HCT116 (cell line): ENCODE measurements at regions not wholly inside any gene's neighbourhood (a gene's known extent, or its start where the extent isn't known, plus 50 kb on each side); places are given as distances from the start of the nearest gene placed in this dataset.

Source experiments
- CEBPB ChIP-seq: IDR thresholded peaks from 2 replicates; pipeline ENCODE4 v1.6.1; 2012; ENCODE audit warnings: low read depth
- EZH2 ChIP-seq: fragments of 200-600 bp; sonication (generic); IDR thresholded peaks from 2 replicates; pipeline ENCODE4 v1.6.1; 2017; ENCODE audit warnings: antibody characterized with exemption, mixed run types
- POLR2A ChIP-seq: IDR thresholded peaks from 2 replicates; pipeline ENCODE4 v1.7.0; 2011; ENCODE audit warnings: borderline replicate concordance; ENCODE audit not compliant: insufficient read depth, insufficient read length; ENCODE audit errors: extremely low read depth
- POLR2AphosphoS5 ChIP-seq: IDR thresholded peaks from 2 replicates; pipeline ENCODE4 v1.6.1; 2011; ENCODE audit warnings: mild to moderate bottlenecking, low read depth, low read length, moderate library complexity
- RAD21 ChIP-seq: IDR thresholded peaks from 2 replicates; pipeline ENCODE4 v1.6.1; 2012; ENCODE audit warnings: low read depth, mild to moderate bottlenecking
- REST ChIP-seq: IDR thresholded peaks from 2 replicates; pipeline ENCODE4 v1.6.1; 2012; ENCODE audit warnings: low read depth
- TF ChIP-seq, protein P1 (sequence below), 3 experiments: fragments of 200-600 bp in 1 of 3; sonication (generic) in 1 of 3; IDR thresholded peaks in 2 of 3; conservative IDR thresholded peaks in 1 of 3; 2 replicates each; pipeline ENCODE4 v1.5.1; 2012 to 2017; ENCODE audit warnings: low read depth in 2 of 3, low read length in 2 of 3, antibody characterized with exemption in 1 of 3, borderline replicate concordance in 1 of 3, control low read depth in 1 of 3, mild to moderate bottlenecking in 1 of 3, mixed read lengths in 1 of 3, mixed run types in 1 of 3, moderate library complexity in 1 of 3; ENCODE audit not compliant: insufficient read depth in 1 of 3

- TF ChIP-seq, protein P1, sequence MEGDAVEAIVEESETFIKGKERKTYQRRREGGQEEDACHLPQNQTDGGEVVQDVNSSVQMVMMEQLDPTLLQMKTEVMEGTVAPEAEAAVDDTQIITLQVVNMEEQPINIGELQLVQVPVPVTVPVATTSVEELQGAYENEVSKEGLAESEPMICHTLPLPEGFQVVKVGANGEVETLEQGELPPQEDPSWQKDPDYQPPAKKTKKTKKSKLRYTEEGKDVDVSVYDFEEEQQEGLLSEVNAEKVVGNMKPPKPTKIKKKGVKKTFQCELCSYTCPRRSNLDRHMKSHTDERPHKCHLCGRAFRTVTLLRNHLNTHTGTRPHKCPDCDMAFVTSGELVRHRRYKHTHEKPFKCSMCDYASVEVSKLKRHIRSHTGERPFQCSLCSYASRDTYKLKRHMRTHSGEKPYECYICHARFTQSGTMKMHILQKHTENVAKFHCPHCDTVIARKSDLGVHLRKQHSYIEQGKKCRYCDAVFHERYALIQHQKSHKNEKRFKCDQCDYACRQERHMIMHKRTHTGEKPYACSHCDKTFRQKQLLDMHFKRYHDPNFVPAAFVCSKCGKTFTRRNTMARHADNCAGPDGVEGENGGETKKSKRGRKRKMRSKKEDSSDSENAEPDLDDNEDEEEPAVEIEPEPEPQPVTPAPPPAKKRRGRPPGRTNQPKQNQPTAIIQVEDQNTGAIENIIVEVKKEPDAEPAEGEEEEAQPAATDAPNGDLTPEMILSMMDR (IDR thresholded peaks at IDR 0.05 in 2 of 3, conservative IDR thresholded peaks at IDR 0.05 in 1 of 3; ENCODE audit: borderline replicate concordance in 1 of 3, insufficient read depth in 1 of 3, low read depth in 2 of 3, low read length in 2 of 3), result no peak
- TF ChIP-seq POLR2AphosphoS5, result no peak
- TF ChIP-seq CEBPB, result no peak
- no peak for TF ChIP-seq EZH2
- TF ChIP-seq RAD21, result no peak
- TF ChIP-seq POLR2A, result no peak
- no peak for TF ChIP-seq REST
Observed at GRCh38 chr2:138867341-138867740, 87.2 kb upstream of the NXPH2 start.
